ENCODE measurements at regions not wholly inside any gene's neighbourhood (a gene's known extent, or its start where the extent isn't known, plus 50 kb on each side); places are given as distances from the start of the nearest gene placed in this dataset.

DNA sequence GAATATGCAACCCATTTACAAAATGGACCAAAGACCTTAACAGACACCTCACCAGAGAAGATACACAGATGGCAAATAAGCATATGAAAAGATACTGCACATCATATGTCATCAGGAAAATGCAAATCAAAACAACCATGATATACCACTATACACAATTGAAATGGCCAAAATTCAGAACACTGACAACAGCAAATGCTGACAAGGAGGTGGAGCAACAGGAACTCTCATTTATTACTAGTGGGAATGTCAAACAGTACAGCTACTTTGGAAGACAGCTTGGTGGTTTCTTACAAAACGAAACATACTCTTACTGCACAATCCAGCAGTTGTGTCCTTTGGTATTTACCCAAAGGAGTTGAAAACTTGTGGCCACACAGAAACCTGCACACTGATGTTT is 50.0 kb upstream of the PCGF5 start:
- TF ChIP-seq EZH2phosphoT487 (IDR thresholded peaks at IDR 0.05; ENCODE audit: insufficient read depth, low read depth) (no peak), EZH2 (IDR thresholded peaks at IDR 0.05; ENCODE audit: insufficient read depth, poor library complexity, severe bottlenecking) (no peak)
